ENCODE measurements at regions not wholly inside any gene's neighbourhood (a gene's known extent, or its start where the extent isn't known, plus 50 kb on each side); places are given as distances from the start of the nearest gene placed in this dataset.

- DNase-seq: no peak
Observed at GRCh38 chr4:96598465-96598864, 758.6 kb downstream of the PDHA2 start.

GRCh38 chr4:96599752-96600151, 759.9 kb downstream of the PDHA2 start:
- no peak for DNase-seq

DNA sequence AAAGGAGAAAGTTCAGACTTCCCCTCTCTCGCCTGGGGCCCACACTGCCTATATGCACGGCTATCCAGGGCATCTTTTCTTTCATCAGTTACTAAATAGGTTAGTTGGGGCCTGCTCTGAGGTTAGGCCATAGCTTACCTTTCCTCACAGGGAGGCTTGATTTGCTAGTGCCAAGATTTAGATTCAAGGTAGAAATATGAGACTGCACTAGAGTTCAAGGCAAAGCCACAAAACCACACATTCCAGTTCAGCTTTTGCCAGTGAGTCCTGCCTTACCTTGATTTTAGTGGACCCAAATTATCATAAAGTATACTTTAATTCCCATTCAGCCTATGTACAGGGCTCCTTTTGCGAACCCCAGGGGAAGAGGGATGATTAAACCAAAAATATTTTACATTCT, 762.8 kb downstream of the PDHA2 start:
- no peak for DNase-seq

GRCh38 chr4:96603641-96604040, 763.7 kb downstream of the PDHA2 start:
- no peak for DNase-seq

- no peak for DNase-seq
Observed at GRCh38 chr4:96606451-96606850, 766.6 kb downstream of the PDHA2 start.

DNA sequence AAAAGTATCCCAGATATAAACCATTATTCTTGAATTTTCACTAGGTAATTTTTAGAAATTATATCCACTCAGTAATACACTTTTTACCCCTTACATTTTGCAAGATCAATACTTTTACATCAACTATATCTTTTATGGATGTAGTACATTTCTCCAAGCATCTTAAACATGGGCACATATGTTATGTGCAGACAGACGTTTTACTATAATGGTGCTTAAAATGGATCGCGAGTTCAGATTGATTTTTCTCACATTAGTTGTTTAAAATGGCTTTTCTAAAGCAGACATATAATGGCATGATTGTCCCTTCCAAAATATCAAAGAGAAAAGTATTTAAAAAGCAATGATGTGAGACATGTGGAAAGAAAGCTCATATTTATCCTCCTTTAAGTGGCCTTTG, 786.1 kb downstream of the PDHA2 start:
- DNase-seq: no peak

DNA sequence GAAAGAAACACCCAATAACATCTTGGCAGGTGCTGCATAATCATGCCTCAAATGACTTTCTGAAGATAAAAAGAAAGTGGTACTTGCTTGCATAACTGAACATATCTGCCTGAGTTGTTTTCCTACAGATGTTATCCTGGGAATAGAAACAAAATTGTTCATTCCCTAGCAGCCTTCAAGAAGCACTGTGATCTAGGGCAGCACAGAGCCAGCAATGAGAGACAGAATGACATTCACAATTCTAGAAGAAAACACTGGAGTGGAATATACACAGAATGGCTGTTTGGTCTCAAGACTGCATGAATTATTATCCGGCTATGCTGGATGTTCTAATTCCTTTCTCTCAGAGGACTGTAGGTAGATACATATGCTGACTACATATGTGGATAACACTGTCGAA, 790.9 kb downstream of the PDHA2 start:
- DNase-seq: no peak

DNA sequence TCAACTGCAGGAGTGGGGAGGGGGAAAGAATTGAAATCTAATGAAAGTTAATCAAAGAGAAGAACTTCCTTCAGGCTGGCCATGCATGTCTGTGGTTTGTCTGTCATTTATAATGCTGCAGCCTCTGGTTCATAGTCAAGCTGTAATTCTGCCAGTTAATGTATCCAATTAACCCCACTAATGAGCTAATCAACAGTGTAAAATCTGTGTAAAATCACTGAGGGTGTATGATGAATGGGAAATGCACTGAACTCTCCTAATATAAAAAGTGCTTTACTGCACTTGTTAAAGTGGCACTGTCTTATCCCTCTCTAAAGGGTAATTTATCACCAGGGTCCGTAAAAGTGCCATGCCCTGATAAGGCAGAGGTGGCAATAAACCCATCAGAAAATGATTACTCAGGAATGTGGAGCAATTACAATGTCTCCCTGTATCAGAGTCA, 798.1 kb downstream of the PDHA2 start:
- no peak for DNase-seq

DNA sequence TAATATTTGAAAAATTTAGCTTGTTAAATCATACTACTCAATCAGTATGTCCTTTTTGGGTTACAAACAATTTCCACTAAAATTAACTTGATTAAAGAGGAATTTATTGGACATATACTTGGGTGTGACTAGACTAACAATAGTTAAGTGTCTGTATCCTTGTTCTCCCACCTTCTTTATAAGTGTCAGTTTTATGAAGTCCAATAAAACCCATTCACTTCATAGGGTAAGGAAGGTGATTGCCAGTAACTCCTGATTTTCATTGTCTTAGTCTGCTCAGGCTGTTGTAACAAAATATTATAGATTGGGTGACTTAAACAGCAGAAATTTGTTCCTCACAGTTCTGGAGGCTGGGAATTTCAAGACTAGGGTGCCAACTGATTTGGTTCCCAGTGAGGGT, 800.0 kb downstream of the PDHA2 start:
- DNase-seq: no peak

DNA sequence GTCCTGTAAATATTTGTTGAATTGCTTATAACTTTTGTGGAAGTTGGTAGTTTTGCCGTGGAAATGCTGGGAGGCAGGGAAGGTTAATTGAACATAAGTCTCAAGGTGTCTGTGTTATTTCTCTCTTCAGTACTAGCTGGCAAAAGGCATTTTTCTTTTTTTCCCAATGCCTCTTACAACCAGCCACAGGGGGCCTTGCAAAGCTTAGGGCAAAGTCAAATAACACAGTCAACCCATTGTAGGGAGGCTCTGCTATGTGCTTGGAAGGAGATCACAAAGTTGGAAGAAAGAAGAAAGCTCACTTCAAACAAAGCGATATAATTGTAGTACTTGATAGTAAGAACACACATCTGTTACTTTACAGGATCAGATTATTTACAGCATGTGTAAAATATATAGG, 802.6 kb downstream of the PDHA2 start:
- DNase-seq: no peak

DNA sequence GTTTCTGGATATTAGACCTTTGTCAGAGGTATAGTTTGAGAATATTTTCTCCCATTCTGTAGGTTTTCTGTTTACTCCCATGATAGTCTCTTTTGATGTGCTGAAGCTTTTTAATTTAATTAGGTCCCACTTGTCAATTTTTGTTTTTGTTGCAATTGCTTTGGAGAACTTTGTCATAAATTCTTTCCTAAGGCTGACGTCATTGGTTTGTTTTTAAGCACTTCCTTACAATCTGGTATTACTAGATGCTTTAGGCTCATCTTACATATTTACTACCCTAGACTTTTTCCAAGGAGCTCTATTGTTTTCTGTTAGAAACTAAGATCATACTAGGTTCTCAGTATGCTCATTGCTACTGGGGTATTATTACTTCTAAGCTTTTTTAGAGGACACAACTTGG, 806.3 kb downstream of the PDHA2 start:
- no peak for DNase-seq

DNA sequence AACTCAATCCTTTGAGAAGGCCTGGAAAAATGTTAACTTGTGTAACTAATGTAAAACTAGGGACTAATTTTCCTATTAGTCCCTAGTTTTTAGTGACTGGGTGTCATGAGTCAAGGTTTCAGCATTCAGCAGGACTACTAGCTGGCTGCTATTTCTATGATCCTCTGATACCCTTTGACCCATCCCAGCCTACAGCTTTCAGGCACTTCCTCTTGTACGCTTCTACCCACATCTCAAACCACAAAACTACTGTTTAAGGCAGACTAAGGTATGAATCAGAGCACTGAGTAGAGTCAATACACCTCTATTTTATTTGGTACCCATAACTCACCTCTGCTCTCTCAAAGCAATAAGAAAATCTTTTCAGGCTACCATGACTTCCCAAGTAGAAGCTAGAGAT, 809.6 kb downstream of the PDHA2 start:
- DNase-seq: no peak

DNA sequence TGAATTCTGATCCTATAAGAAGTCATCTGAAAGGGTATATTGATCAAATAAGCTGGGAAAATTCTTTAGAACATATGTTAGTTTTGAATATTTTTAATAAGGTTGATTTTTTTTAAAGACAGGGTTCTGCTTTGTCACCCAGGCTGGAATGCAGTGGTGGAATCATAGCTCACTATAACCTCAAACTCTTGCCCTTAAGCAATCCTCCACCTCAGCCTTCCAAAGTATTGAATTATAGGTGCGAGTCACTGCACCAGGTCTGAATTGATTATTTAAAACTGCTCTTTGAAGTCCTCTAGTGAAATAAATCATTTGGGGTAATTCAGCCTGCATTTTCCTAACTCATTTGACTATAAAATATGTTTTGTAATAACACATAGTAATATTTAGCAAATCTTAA, 812.3 kb downstream of the PDHA2 start:
- DNase-seq: no peak

DNA sequence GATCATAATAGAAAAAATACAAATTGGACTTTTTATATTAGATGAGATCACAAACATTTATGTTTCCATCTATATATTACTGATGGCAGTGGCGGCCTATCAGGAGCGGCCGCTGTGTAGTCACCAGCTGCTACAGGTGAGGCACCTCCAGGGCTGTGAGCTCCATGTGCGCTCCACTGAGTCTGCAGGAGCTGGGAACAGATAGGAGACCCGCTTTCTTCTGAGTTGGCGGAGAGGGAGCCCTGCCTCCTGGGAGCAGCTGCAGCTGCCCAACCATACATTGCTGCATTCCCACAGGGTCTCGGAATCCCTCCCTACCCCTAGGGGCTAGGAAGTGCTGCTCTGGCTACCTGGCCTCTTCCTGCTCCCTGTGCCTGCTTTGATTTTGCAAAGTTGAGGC, 812.9 kb downstream of the PDHA2 start:
- DNase-seq: no peak

GRCh38 chr4:96654045-96654444, 814.2 kb downstream of the PDHA2 start:
- DNase-seq: no peak

- DNase-seq: no peak
Observed at GRCh38 chr4:96670381-96670780, 830.5 kb downstream of the PDHA2 start.

- DNase-seq: no peak
Observed at GRCh38 chr4:96675416-96675815, 835.5 kb downstream of the PDHA2 start.

DNA sequence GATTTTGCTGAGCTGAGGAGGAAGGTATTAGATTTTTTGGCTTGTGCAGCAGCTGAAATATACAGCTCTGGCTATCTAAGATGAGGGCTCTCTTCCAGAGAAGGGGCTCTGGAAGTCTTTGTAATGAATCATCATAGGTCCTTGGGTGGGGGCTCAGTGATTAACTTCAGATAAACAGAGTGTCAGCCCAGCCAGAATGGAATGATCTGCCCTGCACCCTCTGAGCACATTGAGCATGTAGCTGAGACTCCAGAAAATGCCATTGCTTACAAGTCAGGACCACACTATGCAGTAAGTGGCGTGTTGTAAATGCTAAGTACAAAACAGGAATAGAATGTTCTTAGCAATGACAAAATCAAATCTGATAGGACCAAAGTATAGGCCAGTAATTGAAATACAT, 836.0 kb downstream of the PDHA2 start:
- DNase-seq: no peak

DNA sequence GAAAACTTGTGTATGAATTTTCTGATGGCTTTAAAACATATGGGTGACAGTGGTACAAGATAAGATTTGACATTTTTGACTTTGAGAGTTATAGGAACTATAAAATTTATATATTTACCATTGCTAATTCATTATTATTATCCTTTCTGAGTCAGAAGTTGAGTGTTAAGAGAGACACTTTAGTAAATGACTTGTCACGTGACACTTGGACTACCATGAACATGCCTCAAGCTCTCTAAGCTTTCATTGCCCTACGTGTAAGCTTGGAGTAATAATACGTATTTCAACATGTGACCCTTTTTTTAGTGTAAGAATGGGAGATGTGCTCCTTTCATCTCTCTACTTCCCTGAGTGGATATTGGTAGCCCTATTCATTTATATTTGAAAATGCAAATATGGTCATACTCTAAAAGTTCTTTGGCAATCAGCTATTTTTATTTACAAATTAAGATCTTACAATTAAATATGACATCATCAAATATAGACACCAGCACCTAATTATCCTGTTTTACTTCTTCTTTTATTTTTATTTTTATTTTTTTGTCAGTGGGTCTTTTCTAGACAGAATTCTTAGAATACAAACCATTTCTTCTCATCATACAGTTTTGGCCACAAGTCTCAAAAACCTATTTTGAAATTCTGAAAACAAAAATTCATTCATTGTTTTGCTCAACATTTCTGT, 837.0 kb downstream of the PDHA2 start:
- no peak for DNase-seq

GRCh38 chr4:96677499-96677898, 837.6 kb downstream of the PDHA2 start:
- no peak for DNase-seq

DNA sequence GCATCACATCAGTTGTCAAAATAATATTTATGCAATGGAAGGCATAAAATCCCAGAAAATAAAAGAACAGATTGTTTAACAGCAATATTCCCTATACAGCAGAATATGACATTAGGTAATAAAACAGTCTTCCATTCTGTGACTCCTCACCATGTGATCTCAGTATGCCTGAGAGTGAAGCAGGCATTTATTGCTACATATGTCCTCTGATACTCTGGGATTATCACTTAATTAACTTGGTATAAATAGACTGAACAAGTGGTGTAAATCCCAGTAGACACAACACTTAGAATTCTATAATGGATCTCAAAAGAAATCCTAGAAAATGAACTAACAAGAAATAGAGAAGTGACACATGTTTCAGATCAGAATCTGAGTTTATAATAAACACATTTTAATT, 841.3 kb downstream of the PDHA2 start:
- DNase-seq: no peak

- DNase-seq: no peak
Observed at GRCh38 chr4:96685691-96686090, 845.8 kb downstream of the PDHA2 start.

DNA sequence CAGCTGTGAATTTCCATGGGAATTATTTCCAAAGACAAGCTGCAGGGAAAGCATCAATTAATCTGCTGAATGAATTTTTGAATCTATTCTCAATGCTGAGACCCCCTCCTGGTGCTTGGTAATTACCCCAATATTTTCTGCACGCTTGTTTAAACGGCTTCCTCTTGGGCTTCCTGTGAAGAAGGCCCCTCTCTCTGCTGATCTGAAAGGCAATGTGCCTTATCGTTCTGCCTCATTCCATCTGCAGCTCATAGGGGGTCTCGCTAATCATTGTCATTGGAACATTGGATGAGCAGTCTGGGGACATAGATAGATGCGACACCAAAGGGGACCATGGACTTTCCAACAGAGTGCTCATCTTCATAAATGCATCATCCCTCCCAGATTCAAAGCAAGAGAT, 851.6 kb downstream of the PDHA2 start:
- no peak for DNase-seq

- no peak for DNase-seq
Observed at GRCh38 chr4:96698831-96699230, 858.9 kb downstream of the PDHA2 start.

GRCh38 chr4:96703265-96703664, 863.4 kb downstream of the PDHA2 start:
- no peak for DNase-seq

DNA sequence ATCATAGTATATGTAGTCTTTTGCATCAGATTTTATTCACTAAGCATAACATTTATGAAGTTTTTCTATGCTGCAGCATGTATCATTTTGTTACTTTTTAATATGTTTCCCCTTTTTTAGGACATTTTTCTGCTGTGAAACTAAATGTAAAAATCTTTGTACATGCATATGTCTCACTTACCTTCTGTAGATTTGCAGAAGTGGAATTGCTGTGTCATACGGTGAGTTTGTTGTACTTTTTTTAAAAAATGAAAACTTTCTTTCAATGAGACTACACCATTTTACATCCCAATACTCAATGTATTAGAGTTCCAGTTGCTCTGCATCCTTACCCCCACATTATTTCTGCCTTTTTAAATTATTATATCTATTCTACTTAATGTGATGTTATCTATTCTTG, 868.9 kb downstream of the PDHA2 start:
- no peak for DNase-seq
